H9 (cell line): ENCODE measurements at regions not wholly inside any gene's neighbourhood (a gene's known extent, or its start where the extent isn't known, plus 50 kb on each side); places are given as distances from the start of the nearest gene placed in this dataset.

ENCODE experiments used
- DNase-seq: peaks from one replicate; pipeline ENCODE4 v3.0.0-alpha.2; 2017
- H2AFZ ChIP-seq: one replicate; pipeline ENCODE4 v1.6.1; 2013; ENCODE audit warnings: mild to moderate bottlenecking, low read length, control low read depth, moderate library complexity
- H2AK5ac ChIP-seq: 2 replicates; pipeline ENCODE4 v1.6.1; 2013; ENCODE audit warnings: low read length, control low read depth, mixed read lengths; ENCODE audit not compliant: insufficient read length
- H2BK120ac ChIP-seq: one replicate; pipeline ENCODE4 v1.6.1; 2013; ENCODE audit warnings: low read depth, mild to moderate bottlenecking, low read length, control low read depth, inconsistent platforms; ENCODE audit not compliant: poor library complexity, severe bottlenecking
- H2BK12ac ChIP-seq: 2 replicates; pipeline ENCODE4 v1.6.1; 2013; ENCODE audit warnings: low read length, control low read depth, mixed read lengths, low read depth; ENCODE audit not compliant: insufficient read length
- H2BK15ac ChIP-seq: 2 replicates; pipeline ENCODE4 v1.6.1; 2013; ENCODE audit warnings: low read depth, low read length, control low read depth
- H2BK20ac ChIP-seq: one replicate; pipeline ENCODE4 v1.6.1; 2013; ENCODE audit warnings: low read depth, mild to moderate bottlenecking, low read length, control low read depth, inconsistent platforms; ENCODE audit not compliant: poor library complexity, severe bottlenecking
- H2BK5ac ChIP-seq: 2 replicates; pipeline ENCODE4 v1.6.1; 2013; ENCODE audit warnings: low read length, control low read depth, mixed read lengths; ENCODE audit not compliant: insufficient read length
- H3K14ac ChIP-seq: 2 replicates; pipeline ENCODE4 v1.6.1; 2013; ENCODE audit warnings: low read length, control low read depth; ENCODE audit not compliant: insufficient read depth
- H3K18ac ChIP-seq: 2 replicates; pipeline ENCODE4 v1.6.1; 2013; ENCODE audit warnings: low read depth, mild to moderate bottlenecking, mixed read lengths, low read length, control low read depth; ENCODE audit not compliant: insufficient read length
- H3K23ac ChIP-seq: 2 replicates; pipeline ENCODE4 v1.6.1; 2013; ENCODE audit warnings: low read length, control low read depth, mixed read lengths, low read depth; ENCODE audit not compliant: insufficient read length
- H3K23me2 ChIP-seq: 2 replicates; pipeline ENCODE4 v1.6.1; 2013; ENCODE audit warnings: low read depth, mild to moderate bottlenecking, mixed read lengths, low read length, control low read depth; ENCODE audit not compliant: insufficient read length, poor library complexity, severe bottlenecking
- H3K27ac ChIP-seq: 2 replicates; pipeline ENCODE4 v1.5.1; 2013; ENCODE audit warnings: low read length, control low read depth, mixed read lengths, low read depth; ENCODE audit not compliant: insufficient read length
- H3K27me3 ChIP-seq: 2 replicates; pipeline ENCODE4 v1.6.1; 2013; ENCODE audit warnings: low read length, control low read depth, inconsistent platforms; ENCODE audit not compliant: insufficient read depth
- H3K4ac ChIP-seq: 2 replicates; pipeline ENCODE4 v1.6.1; 2013; ENCODE audit warnings: low read depth, mild to moderate bottlenecking, control low read depth, inconsistent platforms, low read length, moderate library complexity
- H3K4me1 ChIP-seq: 2 replicates; pipeline ENCODE4 v1.6.1; 2013; ENCODE audit warnings: low read length, control low read depth, inconsistent platforms; ENCODE audit not compliant: insufficient read depth
- H3K4me2 ChIP-seq: 2 replicates; pipeline ENCODE4 v1.6.1; 2013; ENCODE audit warnings: low read length, control low read depth, mixed read lengths; ENCODE audit not compliant: insufficient read length, insufficient read depth
- H3K56ac ChIP-seq: 2 replicates; pipeline ENCODE4 v1.6.1; 2013; ENCODE audit warnings: low read depth, mild to moderate bottlenecking, mixed read lengths, low read length, control low read depth; ENCODE audit not compliant: insufficient read length
- H3K79me1 ChIP-seq: 2 replicates; pipeline ENCODE4 v1.6.1; 2013; ENCODE audit warnings: low read depth, mild to moderate bottlenecking, moderate library complexity, low read length, control low read depth, inconsistent platforms; ENCODE audit not compliant: insufficient read depth, poor library complexity, severe bottlenecking
- H3K79me2 ChIP-seq: 2 replicates; pipeline ENCODE4 v1.6.1; 2013; ENCODE audit warnings: low read length, control low read depth, inconsistent platforms; ENCODE audit not compliant: insufficient read depth
- H3K9ac ChIP-seq: 2 replicates; pipeline ENCODE4 v1.6.1; 2013; ENCODE audit warnings: low read length, control low read depth, mixed read lengths; ENCODE audit not compliant: insufficient read length; ENCODE audit errors: extremely low read depth
- H3K9me3 ChIP-seq: one replicate; pipeline ENCODE4 v1.6.1; 2013; ENCODE audit warnings: low read depth, low read length, inconsistent platforms; ENCODE audit not compliant: control insufficient read depth
- H3T11ph ChIP-seq: one replicate; pipeline ENCODE4 v1.6.1; 2013; ENCODE audit warnings: mild to moderate bottlenecking, low read length, control low read depth, inconsistent platforms
- H4K20me1 ChIP-seq: one replicate; pipeline ENCODE4 v1.6.1; 2013; ENCODE audit not compliant: control insufficient read depth, insufficient read length, insufficient read depth
- H4K5ac ChIP-seq: 2 replicates; pipeline ENCODE4 v1.6.1; 2013; ENCODE audit warnings: low read depth, mild to moderate bottlenecking, mixed read lengths, low read length, control low read depth; ENCODE audit not compliant: insufficient read length
- H4K8ac ChIP-seq: replicated peaks from 2 replicates; pipeline ENCODE4 v1.6.1; 2013; ENCODE audit warnings: low read length, control low read depth, mixed read lengths, low read depth; ENCODE audit not compliant: insufficient read length
- H4K91ac ChIP-seq: 2 replicates; pipeline ENCODE4 v1.6.1; 2013; ENCODE audit warnings: low read depth, mild to moderate bottlenecking, moderate library complexity, mixed read lengths, low read length, control low read depth; ENCODE audit not compliant: insufficient read length
- H3K27ac Mint-ChIP-seq, 3 experiments: 2 replicates in 2 of 3; 3 replicates in 1 of 3; pipeline ENCODE4 v1.8.0; 2020 to 2021; ENCODE audit warnings: mixed read lengths in 3 of 3, mild to moderate bottlenecking in 1 of 3, moderate library complexity in 1 of 3
- H3K27me3 Mint-ChIP-seq: 2 replicates; pipeline ENCODE4 v1.8.0; 2021; ENCODE audit warnings: low read depth, mild to moderate bottlenecking, moderate library complexity, mixed read lengths
- H3K36me3 Mint-ChIP-seq, 3 experiments: 2 replicates in 2 of 3; 3 replicates in 1 of 3; pipeline ENCODE4 v1.8.0; 2020 to 2021; ENCODE audit warnings: low read depth in 3 of 3, mixed read lengths in 3 of 3; ENCODE audit not compliant: insufficient read depth in 1 of 3
- H3K4me1 Mint-ChIP-seq, 2 experiments: 2 replicates each; pipeline ENCODE4 v1.8.0; 2020; ENCODE audit warnings: mixed read lengths in 2 of 2
- H3K4me3 Mint-ChIP-seq, 2 experiments: 2 replicates in 1 of 2; 3 replicates in 1 of 2; pipeline ENCODE4 v1.8.0; 2020 to 2021; ENCODE audit warnings: mild to moderate bottlenecking in 2 of 2, mixed read lengths in 2 of 2, moderate library complexity in 1 of 2
- H3K9me3 Mint-ChIP-seq, 2 experiments: 2 replicates in 1 of 2; 3 replicates in 1 of 2; pipeline ENCODE4 v1.8.0; 2020; ENCODE audit warnings: mild to moderate bottlenecking in 2 of 2, mixed read lengths in 2 of 2, moderate library complexity in 1 of 2
- CTCF ChIP-seq: fragments of 200-600 bp; sonication (generic); conservative IDR thresholded peaks from 3 replicates; pipeline ENCODE4 v1.8.0; 2021; ENCODE audit warnings: antibody characterized with exemption, mild to moderate bottlenecking
- WGBS: extraction: QIAGEN DNeasy Blood & Tissue Kit; methylation state at CpG from one replicate; pipeline ENCODE4 v1.1.7; 2013; ENCODE audit warnings: missing lambda C conversion rate, low lambda C conversion rate, mixed read lengths; ENCODE audit not compliant: insufficient read length; ENCODE audit errors: extremely low coverage; 5-methylcytosine and 5-hydroxymethylcytosine counted together

GRCh38 chr4:26061248-26061986 lies 147.4 kb downstream of the SMIM20 start:
- peak; percentile 72 for DNase-seq
- Histone ChIP-seq H3K9ac (no peak overlapping the region), H3K23ac (no peak overlapping the region), H2BK12ac (no peak overlapping the region), H3K4ac (no peak overlapping the region), H4K20me1 (no peaks in the 10 kb centered on the region), H2BK20ac (no peak overlapping the region), H2BK120ac (no peak overlapping the region), H3K79me1 (no peaks in the 10 kb centered on the region), H3K79me2 (no peaks in the 10 kb centered on the region), H3K4me1 (no peaks in the 10 kb centered on the region), H4K8ac (no peak overlapping the region), H4K5ac (no peak overlapping the region), H3K27me3 (no peaks in the 10 kb centered on the region), H2BK5ac (no peak overlapping the region), H3K23me2 (peaks cover 3% of the 10 kb centered on the region), H4K91ac (no peak overlapping the region), H3T11ph (no peak overlapping the region), H2AK5ac (no peak overlapping the region), H3K9me3 (no peaks in the 10 kb centered on the region), H3K14ac (no peak overlapping the region), H3K56ac (no peak overlapping the region), H3K18ac (no peak overlapping the region), H2BK15ac (no peak overlapping the region), H3K4me2 (no peak overlapping the region), H3K27ac (no peak overlapping the region), H2AFZ (no peak overlapping the region)
- TF ChIP-seq CTCF, result peak; percentile 85
- Mint-ChIP-seq H3K36me3 (peaks cover 2 to 6% (median 3%) of the 10 kb centered on the region in 3 experiments; a peak in 3 of 7 replicates), H3K4me3 (no peak overlapping the region), H3K4me1 (no peaks in the 10 kb centered on the region; a peak in 2 of 4 replicates), H3K27me3 (peaks cover 5% of the 10 kb centered on the region), H3K27ac (no peak overlapping the region), H3K9me3 (peaks cover 3 to 9% of the 10 kb centered on the region in 2 experiments; a peak in 4 of 5 replicates)
- no CpG with 5 or more reads among the region's 7 CpGs for WGBS
